ENCODE measurements at regions not wholly inside any gene's neighbourhood (a gene's known extent, or its start where the extent isn't known, plus 50 kb on each side); places are given as distances from the start of the nearest gene placed in this dataset.

DNA sequence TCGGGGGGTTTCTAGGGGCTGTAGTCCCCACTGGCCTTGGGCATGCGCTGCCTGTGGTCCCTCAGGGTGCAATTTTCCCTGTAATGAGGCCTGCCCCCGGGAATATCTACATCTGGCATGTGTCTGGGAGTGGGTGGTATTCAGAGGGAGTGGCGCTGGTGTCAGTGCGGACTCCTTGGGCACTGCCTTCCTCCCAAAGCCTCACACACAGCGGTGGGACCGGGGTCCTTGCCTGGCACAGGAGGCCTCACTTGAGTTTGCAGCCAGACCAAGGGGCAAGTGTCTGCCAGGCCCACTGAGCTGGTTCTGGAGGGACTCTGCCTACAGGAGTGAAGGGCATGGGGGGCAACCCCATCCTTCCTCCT, 53.5 kb upstream of the PCSK6 start:
- DNase-seq (ENCODE audit: low spot score) = no peak
- TF ChIP-seq, protein P1, sequence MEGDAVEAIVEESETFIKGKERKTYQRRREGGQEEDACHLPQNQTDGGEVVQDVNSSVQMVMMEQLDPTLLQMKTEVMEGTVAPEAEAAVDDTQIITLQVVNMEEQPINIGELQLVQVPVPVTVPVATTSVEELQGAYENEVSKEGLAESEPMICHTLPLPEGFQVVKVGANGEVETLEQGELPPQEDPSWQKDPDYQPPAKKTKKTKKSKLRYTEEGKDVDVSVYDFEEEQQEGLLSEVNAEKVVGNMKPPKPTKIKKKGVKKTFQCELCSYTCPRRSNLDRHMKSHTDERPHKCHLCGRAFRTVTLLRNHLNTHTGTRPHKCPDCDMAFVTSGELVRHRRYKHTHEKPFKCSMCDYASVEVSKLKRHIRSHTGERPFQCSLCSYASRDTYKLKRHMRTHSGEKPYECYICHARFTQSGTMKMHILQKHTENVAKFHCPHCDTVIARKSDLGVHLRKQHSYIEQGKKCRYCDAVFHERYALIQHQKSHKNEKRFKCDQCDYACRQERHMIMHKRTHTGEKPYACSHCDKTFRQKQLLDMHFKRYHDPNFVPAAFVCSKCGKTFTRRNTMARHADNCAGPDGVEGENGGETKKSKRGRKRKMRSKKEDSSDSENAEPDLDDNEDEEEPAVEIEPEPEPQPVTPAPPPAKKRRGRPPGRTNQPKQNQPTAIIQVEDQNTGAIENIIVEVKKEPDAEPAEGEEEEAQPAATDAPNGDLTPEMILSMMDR (IDR thresholded peaks at IDR 0.05; ENCODE audit: extremely low read depth, missing control alignments) = no peak

DNA sequence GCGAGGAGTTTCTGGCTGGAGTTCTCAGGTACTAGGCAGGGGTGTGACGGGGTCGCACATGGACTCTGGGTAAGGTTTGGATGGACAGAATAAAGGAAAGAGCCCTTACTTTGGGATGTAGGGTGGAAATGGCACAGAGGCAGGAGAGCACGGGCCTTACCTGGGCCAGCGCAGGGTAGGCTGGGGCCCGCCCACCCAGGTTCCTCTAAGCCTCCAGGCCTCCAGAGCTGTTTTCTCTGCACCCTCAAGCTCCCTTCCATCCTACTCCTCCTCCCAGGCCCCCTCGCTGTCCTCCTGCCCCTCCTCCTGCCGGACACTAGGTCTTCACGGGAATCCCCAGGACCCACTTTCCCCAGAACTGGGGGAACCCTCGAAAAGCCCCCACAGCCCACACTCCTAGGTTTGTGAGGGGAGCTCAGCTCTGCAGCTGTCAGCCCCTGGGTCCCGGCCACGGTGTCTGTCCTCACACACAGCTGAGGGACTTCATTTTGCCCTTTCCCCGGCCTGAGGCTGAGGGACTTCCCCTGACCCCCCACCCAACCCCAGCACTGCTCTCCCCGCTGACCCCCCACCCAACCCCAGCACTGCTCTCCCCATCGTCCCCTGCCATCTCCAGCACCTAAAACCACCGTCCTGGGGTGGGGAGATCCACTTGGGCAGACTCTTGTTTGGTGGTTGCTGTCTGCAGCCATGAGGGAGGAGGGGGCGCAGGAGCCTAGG, 53.0 kb upstream of the PCSK6 start:
- peak; percentile 49 for DNase-seq (ENCODE audit: low spot score)
- TF ChIP-seq, protein P1 (IDR thresholded peaks at IDR 0.05; ENCODE audit: extremely low read depth, missing control alignments) = no peak

DNA sequence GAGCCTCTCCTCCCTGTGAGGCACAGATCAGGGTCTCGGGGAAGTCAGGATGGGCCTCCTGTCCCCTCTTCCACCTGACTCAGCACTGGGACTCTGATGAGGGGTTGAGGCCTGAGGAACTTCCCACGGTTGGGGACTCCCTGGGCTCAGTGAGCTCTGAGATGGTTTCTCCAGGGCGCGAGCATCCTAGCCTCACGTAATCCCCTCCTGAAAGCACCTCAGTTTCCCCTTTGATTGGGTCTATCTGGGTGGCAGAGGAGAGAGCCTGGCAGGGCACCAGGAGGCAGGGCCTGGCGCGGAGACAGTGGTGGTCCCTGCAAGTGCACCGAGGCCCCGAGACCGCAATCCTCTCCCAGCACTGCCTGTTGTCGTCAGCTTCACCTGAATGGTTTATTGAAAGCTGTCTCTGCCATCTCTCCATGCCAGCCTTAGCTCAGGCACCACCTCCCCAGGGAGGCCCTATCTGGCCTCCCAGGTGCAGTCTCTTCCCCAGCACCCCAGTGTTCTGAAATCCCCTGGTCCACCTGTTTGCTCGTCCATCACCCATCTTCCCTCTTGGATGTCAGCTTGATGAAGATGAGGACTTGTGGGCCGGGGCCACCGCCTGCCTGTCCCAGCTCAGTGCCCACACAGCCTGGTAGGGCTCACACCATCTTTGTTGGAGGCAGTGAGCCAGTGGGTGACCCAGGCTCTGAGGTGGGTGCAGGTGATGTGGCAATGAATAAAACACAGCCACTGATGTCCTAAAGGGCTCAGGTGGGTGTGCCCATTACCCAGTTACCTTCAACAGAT, 52.2 kb upstream of the PCSK6 start:
- no peak for DNase-seq (ENCODE audit: low spot score)
- TF ChIP-seq, protein P1 (IDR thresholded peaks at IDR 0.05; ENCODE audit: extremely low read depth, missing control alignments) = no peak

DNA sequence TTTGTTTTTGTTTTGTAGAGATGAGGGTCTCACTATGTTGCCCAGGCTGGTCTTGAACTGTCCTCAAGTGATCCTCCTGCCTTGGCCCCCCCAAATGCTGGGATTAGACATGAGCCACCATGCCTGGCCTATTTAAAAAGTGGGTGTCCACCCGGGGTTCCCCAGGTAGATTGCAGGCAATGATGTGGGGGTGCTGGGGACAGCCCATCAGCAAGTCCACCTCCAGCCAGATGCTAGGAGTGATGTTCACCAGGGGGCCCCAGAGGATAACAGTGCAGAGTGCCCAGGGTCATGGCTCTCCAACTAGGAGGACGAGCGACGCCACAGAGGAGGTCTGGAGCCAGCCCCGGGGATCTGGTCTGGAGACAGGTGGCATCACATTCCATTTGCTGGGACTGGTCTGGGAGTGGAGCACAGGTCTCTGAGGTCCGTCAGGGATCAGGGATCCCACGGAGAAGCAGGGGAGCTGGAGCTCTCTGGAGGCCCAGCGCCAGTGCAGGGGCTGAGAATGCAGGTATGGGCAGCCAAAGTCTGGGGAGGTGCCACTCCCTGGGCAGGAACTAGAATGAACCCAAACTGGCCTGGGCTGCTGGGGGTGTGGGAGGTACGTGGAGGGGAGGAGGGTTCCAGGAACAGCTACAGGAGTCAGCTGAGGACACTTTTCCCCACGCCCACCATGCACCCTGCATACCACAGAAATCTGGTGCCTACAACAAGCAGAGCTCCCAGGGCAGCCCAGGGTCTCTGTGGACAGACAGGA, 51.2 kb upstream of the PCSK6 start:
- TF ChIP-seq, protein P1 (IDR thresholded peaks at IDR 0.05; ENCODE audit: extremely low read depth, missing control alignments) = no peak
- no peak for DNase-seq (ENCODE audit: low spot score)

DNA sequence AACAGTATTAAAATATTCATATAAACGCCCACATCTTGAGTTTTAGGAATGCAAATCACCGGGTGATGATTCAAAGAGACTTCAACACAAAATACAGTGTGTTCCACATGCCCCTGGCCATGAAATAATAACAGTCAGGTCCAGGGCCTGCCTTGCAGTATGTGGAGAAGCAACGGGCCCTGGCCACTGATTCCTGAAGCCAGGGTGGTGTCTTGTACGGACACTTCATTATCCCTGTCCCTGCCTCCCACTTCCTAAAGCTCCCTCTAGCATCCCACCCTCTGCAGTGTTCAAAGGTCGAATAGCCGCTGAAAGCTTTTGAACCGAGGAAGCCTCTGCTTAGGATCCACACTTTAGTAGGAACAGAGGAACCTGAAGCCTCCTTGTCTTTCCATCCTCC, 50.4 kb upstream of the PCSK6 start:
- no peak for DNase-seq (ENCODE audit: low spot score)
- TF ChIP-seq, protein P1 (IDR thresholded peaks at IDR 0.05; ENCODE audit: extremely low read depth, missing control alignments) = no peak

DNA sequence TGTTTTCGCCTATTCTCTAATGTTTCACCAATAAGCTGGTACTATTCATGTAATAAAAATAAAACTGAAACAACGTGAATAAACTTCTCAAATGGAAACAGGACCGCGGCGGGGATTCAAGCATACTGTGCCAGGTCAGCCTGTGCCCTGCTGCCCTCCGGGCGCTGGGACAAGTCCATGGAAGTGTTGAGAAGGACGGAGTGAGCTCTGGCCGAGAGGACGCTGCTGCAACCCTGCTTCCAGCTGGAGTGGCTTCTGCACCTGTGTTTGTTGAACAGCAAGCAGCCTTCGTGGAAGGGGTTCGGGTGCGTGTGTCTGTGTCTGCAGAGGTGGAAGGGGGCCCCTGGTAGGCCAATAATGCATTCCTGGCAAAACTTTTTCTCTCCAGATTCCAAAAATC, 50.0 kb upstream of the PCSK6 start:
- TF ChIP-seq, protein P1 (IDR thresholded peaks at IDR 0.05; ENCODE audit: extremely low read depth, missing control alignments) = no peak

More for the DNA sequence above, 50.0 kb upstream of the PCSK6 start:
- DNase-seq (ENCODE audit: low spot score) = no peak

Measured in GM20000 (cell line).